HL-60 (cell line): ENCODE measurements at regions not wholly inside any gene's neighbourhood (a gene's known extent, or its start where the extent isn't known, plus 50 kb on each side); places are given as distances from the start of the nearest gene placed in this dataset.
"Not testable (repeated sequence)": the region's sequence is repeated elsewhere in the genome, so short reads cannot be mapped to it uniquely, and the experiment has no call there.

Experiments
- CTCF ChIP-seq: IDR thresholded peaks from one replicate; pipeline ENCODE4 v1.5.1; 2011; ENCODE audit warnings: low read length, control low read depth, inconsistent platforms; ENCODE audit not compliant: insufficient read depth
- POLR2AphosphoS5 ChIP-seq: IDR thresholded peaks from 2 replicates; pipeline ENCODE4 v1.6.1; 2012; ENCODE audit warnings: low read depth
- REST ChIP-seq: IDR thresholded peaks from 2 replicates; pipeline ENCODE4 v1.6.1; 2012; ENCODE audit warnings: low read depth; ENCODE audit not compliant: insufficient replicate concordance
- SPI1 ChIP-seq: IDR thresholded peaks from 2 replicates; pipeline ENCODE4 v1.6.1; 2012; ENCODE audit warnings: low read depth, mild to moderate bottlenecking, borderline replicate concordance

- TF ChIP-seq CTCF, POLR2AphosphoS5, SPI1, REST: not testable (repeated sequence)
These were observed 59.7 kb upstream of the NBPF9 start for GRCh38 chr1:149163063-149163444.
